DND-41 (cell line): ENCODE measurements at regions not wholly inside any gene's neighbourhood (a gene's known extent, or its start where the extent isn't known, plus 50 kb on each side); places are given as distances from the start of the nearest gene placed in this dataset.

Experiments
- ATAC-seq: fragments of 200-7000 bp; cut with Tn5 transposase; 3 replicates; pipeline ENCODE4 v1.9.1; 2021; ENCODE audit warnings: low read depth; ENCODE audit not compliant: insufficient read depth
- DNase-seq: peaks from one replicate; pipeline ENCODE4 v3.0.0-alpha.2; 2020
- H2AFZ ChIP-seq: 2 replicates; pipeline ENCODE4 v1.6.0; 2012; ENCODE audit warnings: low read depth, low read length
- H3K27ac ChIP-seq: 2 replicates; pipeline ENCODE4 v1.5.1; 2012; ENCODE audit warnings: low read length, inconsistent platforms
- H3K27me3 ChIP-seq: fragments of 200-600 bp; sonication (generic); 2 replicates; pipeline ENCODE4 v1.6.0; 2012; ENCODE audit warnings: low read length, mild to moderate bottlenecking, inconsistent platforms; ENCODE audit not compliant: insufficient read depth, poor library complexity
- H3K36me3 ChIP-seq: 2 replicates; pipeline ENCODE4 v1.5.1; 2012; ENCODE audit warnings: low read length, inconsistent platforms; ENCODE audit not compliant: insufficient read depth
- H3K4me1 ChIP-seq: 2 replicates; pipeline ENCODE4 v1.5.1; 2012; ENCODE audit warnings: mild to moderate bottlenecking, low read length; ENCODE audit not compliant: insufficient read depth
- H3K4me2 ChIP-seq: 2 replicates; pipeline ENCODE4 v1.6.0; 2012; ENCODE audit warnings: mild to moderate bottlenecking, moderate library complexity, low read length, inconsistent platforms; ENCODE audit not compliant: insufficient read depth
- H3K4me3 ChIP-seq, 2 experiments: fragments of 200-600 bp in 1 of 2; shearing (Covaris generic) in 1 of 2; 2 replicates each; pipeline ENCODE4 v1.5.1; 2012 to 2016; ENCODE audit warnings: inconsistent platforms in 2 of 2, low read length in 2 of 2, mild to moderate bottlenecking in 2 of 2, low read depth in 1 of 2, moderate library complexity in 1 of 2
- H3K79me2 ChIP-seq: 2 replicates; pipeline ENCODE4 v1.6.0; 2012; ENCODE audit warnings: low read length, inconsistent platforms; ENCODE audit not compliant: insufficient read depth
- H3K9ac ChIP-seq: 2 replicates; pipeline ENCODE4 v1.6.0; 2012; ENCODE audit warnings: low read depth, mild to moderate bottlenecking, inconsistent platforms, low read length, moderate library complexity
- H3K9me3 ChIP-seq: 2 replicates; pipeline ENCODE4 v1.5.1; 2012; ENCODE audit warnings: low read length, moderate library complexity, mild to moderate bottlenecking, inconsistent platforms; ENCODE audit not compliant: insufficient read depth, severe bottlenecking
- H4K20me1 ChIP-seq: 2 replicates; pipeline ENCODE4 v1.6.0; 2012; ENCODE audit warnings: low read length; ENCODE audit not compliant: insufficient read depth
- CTCF ChIP-seq: IDR thresholded peaks from 2 replicates; pipeline ENCODE4 v1.5.1; 2012; ENCODE audit warnings: borderline replicate concordance, low read length, moderate library complexity, mild to moderate bottlenecking; ENCODE audit not compliant: poor library complexity, severe bottlenecking; ENCODE audit errors: extremely low read depth
- EZH2 ChIP-seq: IDR thresholded peaks from 3 replicates; pipeline ENCODE4 v1.6.1; 2012; ENCODE audit warnings: borderline replicate concordance, low read depth, mild to moderate bottlenecking, moderate library complexity, low read length, inconsistent platforms; ENCODE audit not compliant: severe bottlenecking

- no peaks in the 10 kb centered on the region for H3K9me3 ChIP-seq
- no peak overlapping the region for H2AFZ ChIP-seq
- H3K4me3 ChIP-seq: no peak overlapping the region
- peak; percentile 61; the same call in 2 of the 3 replicates for ATAC-seq
- no peaks in the 10 kb centered on the region for H4K20me1 ChIP-seq
- H3K4me1 ChIP-seq: no peaks in the 10 kb centered on the region
- TF ChIP-seq EZH2 (no peak), CTCF (peak; percentile 52)
- peak; percentile 20 for DNase-seq
- H3K4me2 ChIP-seq: no peak overlapping the region
- no peaks in the 10 kb centered on the region for H3K36me3 ChIP-seq
- H3K27me3 ChIP-seq: no peaks in the 10 kb centered on the region
- no peaks in the 10 kb centered on the region for H3K79me2 ChIP-seq
- H3K27ac ChIP-seq: no peak overlapping the region
- H3K9ac ChIP-seq: no peak overlapping the region
These were observed 132.7 kb downstream of the TSN start for GRCh38 chr2:121888189-121888557.

DNA sequence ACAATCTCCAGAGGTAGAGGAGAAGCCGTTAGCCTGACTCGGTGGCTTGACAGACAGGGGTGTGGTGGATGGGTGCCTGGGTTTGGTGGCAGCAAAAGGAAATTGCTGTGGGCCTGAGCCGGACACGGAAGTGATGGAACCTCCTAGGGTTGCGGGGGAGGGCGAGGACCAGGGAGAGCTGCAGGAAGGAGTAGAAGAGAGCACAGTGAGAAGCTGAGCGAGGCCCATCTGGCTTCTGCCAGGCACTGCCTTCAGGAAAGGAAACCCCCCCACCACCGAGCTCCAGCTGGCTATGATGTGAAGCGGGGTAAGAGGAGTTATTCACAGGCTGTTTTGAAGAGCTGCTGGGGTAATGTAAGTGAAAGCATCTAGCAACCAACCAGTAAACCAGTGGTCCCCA is 134.6 kb downstream of the TSN start:
- Histone ChIP-seq H2AFZ (no peak overlapping the region), H3K36me3 (no peaks in the 10 kb centered on the region), H3K9me3 (no peaks in the 10 kb centered on the region), H3K79me2 (no peaks in the 10 kb centered on the region), H3K4me1 (no peaks in the 10 kb centered on the region), H4K20me1 (no peaks in the 10 kb centered on the region), H3K27ac (no peak overlapping the region), H3K9ac (no peak overlapping the region), H3K4me2 (no peak overlapping the region), H3K27me3 (no peaks in the 10 kb centered on the region), H3K4me3 (no peak overlapping the region)
- TF ChIP-seq EZH2 (no peak), CTCF (no peak)
- ATAC-seq: no peak
- DNase-seq: no peak

GRCh38 chr2:121895723-121896571 is 140.5 kb downstream of the TSN start:
- Histone ChIP-seq H4K20me1 (no peaks in the 10 kb centered on the region), H3K36me3 (no peaks in the 10 kb centered on the region), H3K4me2 (no peak overlapping the region), H3K4me3 (no peak overlapping the region), H3K27ac (no peak overlapping the region), H3K4me1 (no peaks in the 10 kb centered on the region), H3K9me3 (no peaks in the 10 kb centered on the region), H2AFZ (no peak overlapping the region), H3K9ac (no peak overlapping the region), H3K27me3 (no peaks in the 10 kb centered on the region), H3K79me2 (no peaks in the 10 kb centered on the region)
- TF ChIP-seq EZH2 (no peak), CTCF (no peak)
- DNase-seq: no peak
- no peak for ATAC-seq
